ENCODE measurements at regions not wholly inside any gene's neighbourhood (a gene's known extent, or its start where the extent isn't known, plus 50 kb on each side); places are given as distances from the start of the nearest gene placed in this dataset.
"Not testable (repeated sequence)": the region's sequence is repeated elsewhere in the genome, so short reads cannot be mapped to it uniquely, and the experiment has no call there.

GRCh38 chr18:70411876-70412435 lies 123.1 kb downstream of the SOCS6 start:
- DNase-seq (ENCODE audit: low read depth in 4 of 4, low spot score in 1 of 4): no peak

- no peak for DNase-seq (ENCODE audit: low read depth in 4 of 4, low spot score in 1 of 4)
Observed at GRCh38 chr18:70411307-70411706, 122.5 kb downstream of the SOCS6 start.

- no peak for DNase-seq (ENCODE audit: low read depth in 4 of 4, low spot score in 1 of 4)
Observed at GRCh38 chr18:70405052-70405451, 116.2 kb downstream of the SOCS6 start.

GRCh38 chr18:70400476-70400875 lies 111.6 kb downstream of the SOCS6 start:
- DNase-seq (ENCODE audit: low read depth in 4 of 4, low spot score in 1 of 4): no peak

- DNase-seq (ENCODE audit: low read depth in 4 of 4, low spot score in 1 of 4): no peak
Observed at GRCh38 chr18:70398076-70398475, 109.2 kb downstream of the SOCS6 start.

- DNase-seq (ENCODE audit: low read depth in 4 of 4, low spot score in 1 of 4): no peak
Observed at GRCh38 chr18:70397259-70397925, 108.5 kb downstream of the SOCS6 start.

GRCh38 chr18:70395771-70396170 lies 106.9 kb downstream of the SOCS6 start:
- DNase-seq (ENCODE audit: low read depth in 4 of 4, low spot score in 1 of 4): not testable (repeated sequence)

GRCh38 chr18:70394672-70395071 lies 105.8 kb downstream of the SOCS6 start:
- no peak for DNase-seq (ENCODE audit: low read depth in 4 of 4, low spot score in 1 of 4)

- DNase-seq (ENCODE audit: low read depth in 4 of 4, low spot score in 1 of 4): no peak
Observed at GRCh38 chr18:70390371-70391090, 101.7 kb downstream of the SOCS6 start.

GRCh38 chr18:70389036-70389435 lies 100.2 kb downstream of the SOCS6 start:
- not testable (repeated sequence) for DNase-seq (ENCODE audit: low read depth in 4 of 4, low spot score in 1 of 4)

GRCh38 chr18:70387027-70387426 lies 98.2 kb downstream of the SOCS6 start:
- no peak for DNase-seq (ENCODE audit: low read depth in 4 of 4, low spot score in 1 of 4)

GRCh38 chr18:70386582-70386981 lies 97.7 kb downstream of the SOCS6 start:
- DNase-seq (ENCODE audit: low read depth in 4 of 4, low spot score in 1 of 4): no peak

- DNase-seq (ENCODE audit: low read depth in 4 of 4, low spot score in 1 of 4): no peak
Observed at GRCh38 chr18:70385474-70385873, 96.6 kb downstream of the SOCS6 start.

- no peak for DNase-seq (ENCODE audit: low read depth in 4 of 4, low spot score in 1 of 4)
Observed at GRCh38 chr18:70384181-70384790, 95.4 kb downstream of the SOCS6 start.

GRCh38 chr18:70382992-70383717 lies 94.3 kb downstream of the SOCS6 start:
- no peak for DNase-seq (ENCODE audit: low read depth in 4 of 4, low spot score in 1 of 4)

GRCh38 chr18:70382017-70382416 lies 93.2 kb downstream of the SOCS6 start:
- no peak for DNase-seq (ENCODE audit: low read depth in 4 of 4, low spot score in 1 of 4)

GRCh38 chr18:70380915-70381896 lies 92.4 kb downstream of the SOCS6 start:
- no peak for DNase-seq (ENCODE audit: low read depth in 4 of 4, low spot score in 1 of 4)
